ENCODE measurements at regions not wholly inside any gene's neighbourhood (a gene's known extent, or its start where the extent isn't known, plus 50 kb on each side); places are given as distances from the start of the nearest gene placed in this dataset.

- no peak for TF ChIP-seq CTCF (IDR thresholded peaks at IDR 0.05)
- TF ChIP-seq POLR2A (IDR thresholded peaks at IDR 0.05): no peak
Observed at GRCh38 chr1:97986041-97987005, 65.5 kb upstream of the DPYD start.

All from body of pancreas (tissue), 4 donors.